ENCODE measurements at regions not wholly inside any gene's neighbourhood (a gene's known extent, or its start where the extent isn't known, plus 50 kb on each side); places are given as distances from the start of the nearest gene placed in this dataset.

DNA sequence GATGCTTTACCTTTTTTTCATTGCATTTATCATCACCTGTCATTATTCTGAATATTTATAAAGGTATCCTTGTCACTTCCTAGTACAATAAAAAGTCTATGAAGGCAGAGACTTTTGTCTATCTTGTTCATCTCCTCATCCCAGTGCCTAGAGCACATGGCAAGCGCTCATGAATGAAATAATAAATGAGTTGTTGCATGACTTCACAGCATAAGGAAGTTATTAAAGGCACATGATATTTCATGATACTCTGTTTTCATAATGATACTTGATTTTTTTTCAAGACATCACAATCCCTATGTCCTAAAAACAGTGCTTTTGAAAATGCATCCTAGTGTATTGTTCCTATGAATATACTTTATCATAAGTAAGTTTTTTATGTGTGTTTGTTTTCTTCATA, 310.6 kb upstream of the RSPO3 start:
- H3K9me2 ChIP-seq (ENCODE audit: insufficient read depth): no peaks in the 10 kb centered on the region
- no peaks in the 10 kb centered on the region for H4K20me1 ChIP-seq (ENCODE audit: insufficient read depth)
- no peaks in the 10 kb centered on the region for H3K79me2 ChIP-seq (ENCODE audit: low read depth)
- intact Hi-C loops (cut with micrococcal nuclease; ENCODE audit: unreplicated experiment): loop anchor here (10.0 kb wide), 1 partner anchor 813 kb away; no protein-coding TSS in a partner anchor
- H3K27ac ChIP-seq: no peak overlapping the region
- H3K9me3 ChIP-seq (ENCODE audit: insufficient read depth, low read depth): no peaks in the 10 kb centered on the region
- ChIA-PET CTCF (no interaction called here), POLR2A (ENCODE audit: unreplicated experiment) (no interaction called here)
- H3F3A ChIP-seq (ENCODE audit: insufficient read depth, low read depth): no peaks in the 10 kb centered on the region
- TF ChIP-seq EZH2 (IDR thresholded peaks at IDR 0.05; ENCODE audit: low read depth): no peak
- TF ChIP-seq CTCF (conservative IDR thresholded peaks at IDR 0.05): no peak
- peaks cover 6% of the 10 kb centered on the region for H3K4me1 ChIP-seq (replicated peaks; ENCODE audit: insufficient read depth)
- H3K4me2 ChIP-seq: no peak overlapping the region
- no peak overlapping the region for H3K4me3 ChIP-seq
- no peaks in the 10 kb centered on the region for H3K36me3 ChIP-seq (ENCODE audit: low read depth)
- H3K27me3 ChIP-seq (ENCODE audit: insufficient read depth, low read depth): no peaks in the 10 kb centered on the region
- no peak for DNase-seq
- H2AFZ ChIP-seq: no peak overlapping the region
- no TSS peak for BruUV-seq (replicated peaks)

DNA sequence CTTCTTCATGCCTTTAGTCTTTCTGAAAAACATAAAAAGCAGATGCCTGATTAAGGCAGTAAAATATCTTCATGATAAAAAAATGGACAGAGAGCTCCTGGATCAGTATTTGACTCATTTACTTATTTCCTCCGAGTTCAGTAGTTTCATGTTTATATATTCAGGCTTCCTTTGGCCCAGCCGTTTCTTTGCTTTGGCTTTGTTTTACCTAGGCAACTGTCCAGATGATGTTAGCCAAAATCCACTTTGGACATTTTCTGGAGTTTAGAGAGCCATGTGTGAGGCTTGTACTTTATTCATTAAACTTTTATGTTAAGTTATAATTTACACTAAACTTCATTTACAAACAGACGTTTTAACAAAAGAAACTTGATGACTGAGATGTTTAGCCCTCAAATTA, 307.1 kb upstream of the RSPO3 start:
- DNase-seq: no peak
- ChIA-PET CTCF (no interaction called here), POLR2A (ENCODE audit: unreplicated experiment) (no interaction called here)
- Histone ChIP-seq H3K9me2 (ENCODE audit: insufficient read depth) (no peaks in the 10 kb centered on the region), H3K36me3 (ENCODE audit: low read depth) (no peaks in the 10 kb centered on the region), H3K27ac (no peak overlapping the region), H3K27me3 (ENCODE audit: insufficient read depth, low read depth) (no peaks in the 10 kb centered on the region), H3K9me3 (ENCODE audit: insufficient read depth, low read depth) (no peaks in the 10 kb centered on the region; the same call in 1 of the 2 replicates), H4K20me1 (ENCODE audit: insufficient read depth) (no peaks in the 10 kb centered on the region), H3F3A (ENCODE audit: insufficient read depth, low read depth) (no peaks in the 10 kb centered on the region), H3K79me2 (ENCODE audit: low read depth) (no peaks in the 10 kb centered on the region), H3K4me3 (no peak overlapping the region), H2AFZ (no peak overlapping the region), H3K4me2 (no peak overlapping the region), H3K4me1 (replicated peaks; ENCODE audit: insufficient read depth) (peaks cover 9% of the 10 kb centered on the region)
- no TSS peak for BruUV-seq (replicated peaks)
- intact Hi-C loops (cut with micrococcal nuclease; ENCODE audit: unreplicated experiment): no loop called here
- TF ChIP-seq CTCF (conservative IDR thresholded peaks at IDR 0.05) (no peak), EZH2 (IDR thresholded peaks at IDR 0.05; ENCODE audit: low read depth) (no peak)

DNA sequence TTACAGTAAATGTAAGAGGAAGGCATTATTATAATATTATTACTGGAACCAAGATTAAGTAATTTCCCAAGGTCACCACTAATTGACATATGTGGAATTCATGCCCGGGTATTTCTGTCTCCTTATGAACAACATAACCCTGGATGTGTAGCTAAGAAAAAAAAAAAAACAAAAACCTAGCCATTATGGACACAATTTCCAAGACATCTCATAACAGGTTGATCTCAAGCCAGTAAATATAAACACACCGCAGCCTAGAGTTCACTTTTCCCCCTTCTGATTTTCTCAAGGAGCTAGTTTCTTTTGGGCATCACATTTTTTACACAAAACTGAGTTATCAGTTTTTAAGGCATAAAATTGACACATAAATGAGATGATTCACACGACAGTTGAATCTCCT, 306.5 kb upstream of the RSPO3 start:
- H3K79me2 ChIP-seq (ENCODE audit: low read depth): no peaks in the 10 kb centered on the region
- no peaks in the 10 kb centered on the region for H3K27me3 ChIP-seq (ENCODE audit: insufficient read depth, low read depth)
- no peak overlapping the region; the same call in 1 of the 2 replicates for H3K4me2 ChIP-seq
- TF ChIP-seq EZH2 (IDR thresholded peaks at IDR 0.05; ENCODE audit: low read depth) (no peak), CTCF (conservative IDR thresholded peaks at IDR 0.05) (no peak)
- H2AFZ ChIP-seq: no peak overlapping the region
- DNase-seq: no peak
- intact Hi-C loops (cut with micrococcal nuclease; ENCODE audit: unreplicated experiment): no loop called here
- peaks cover 9% of the 10 kb centered on the region for H3K4me1 ChIP-seq (replicated peaks; ENCODE audit: insufficient read depth)
- POLR2A ChIA-PET (ENCODE audit: unreplicated experiment): no interaction called here
- no peaks in the 10 kb centered on the region for H3F3A ChIP-seq (ENCODE audit: insufficient read depth, low read depth)
- no peaks in the 10 kb centered on the region for H4K20me1 ChIP-seq (ENCODE audit: insufficient read depth)
- H3K36me3 ChIP-seq (ENCODE audit: low read depth): no peaks in the 10 kb centered on the region
- CTCF ChIA-PET: interaction anchor here (0.7 kb wide), 1 partner anchor 11 kb away, joined by 6 read pairs; no protein-coding TSS in a partner anchor
- H3K27ac ChIP-seq: no peak overlapping the region
- H3K9me3 ChIP-seq (ENCODE audit: insufficient read depth, low read depth): no peaks in the 10 kb centered on the region; the same call in 1 of the 2 replicates
- no TSS peak for BruUV-seq (replicated peaks)
- H3K9me2 ChIP-seq (ENCODE audit: insufficient read depth): no peaks in the 10 kb centered on the region
- no peak overlapping the region for H3K4me3 ChIP-seq

Measured in PC-9 (cell line).